HG02840 (cell line): ENCODE measurements at regions not wholly inside any gene's neighbourhood (a gene's known extent, or its start where the extent isn't known, plus 50 kb on each side); places are given as distances from the start of the nearest gene placed in this dataset.
"Not testable (repeated sequence)": the region's sequence is repeated elsewhere in the genome, so short reads cannot be mapped to it uniquely, and the experiment has no call there.

Source experiments
- ATAC-seq: cut with Tn5 transposase; IDR thresholded peaks from one replicate; pipeline ENCODE4 v1.9.1; 2021; ENCODE audit warnings: mild to moderate bottlenecking, moderate library complexity, moderate number of reproducible peaks; ENCODE audit not compliant: unreplicated experiment, low FRiP score

DNA sequence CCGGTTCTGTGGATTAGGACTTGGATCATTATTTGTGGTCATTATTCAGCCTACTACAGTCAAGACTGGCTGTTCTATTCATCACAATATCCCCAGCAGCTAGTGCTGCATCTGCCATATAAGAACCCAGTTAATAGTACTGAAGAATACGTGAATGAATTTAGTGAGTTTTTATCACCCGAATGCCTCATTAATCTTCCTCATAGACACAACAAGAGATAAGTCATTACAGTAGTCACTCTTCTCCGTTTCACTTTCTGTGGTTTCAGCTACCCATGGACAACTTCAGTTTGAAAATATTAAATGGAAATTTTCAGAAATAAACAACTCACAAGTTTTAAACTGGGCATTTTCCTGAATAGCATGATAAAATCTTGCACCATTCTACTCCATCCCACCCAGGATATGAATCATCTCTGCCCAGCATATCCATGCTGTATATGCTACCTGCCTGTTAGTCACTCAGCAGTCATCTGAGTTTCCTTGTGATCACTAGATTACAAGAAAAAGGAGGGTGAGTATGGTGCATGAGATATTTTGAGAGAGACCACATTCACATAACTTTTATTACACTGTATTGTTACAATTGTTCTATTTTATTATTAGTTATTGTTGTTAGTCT, 363.7 kb upstream of the CHAC2 start:
- no peak for ATAC-seq

DNA sequence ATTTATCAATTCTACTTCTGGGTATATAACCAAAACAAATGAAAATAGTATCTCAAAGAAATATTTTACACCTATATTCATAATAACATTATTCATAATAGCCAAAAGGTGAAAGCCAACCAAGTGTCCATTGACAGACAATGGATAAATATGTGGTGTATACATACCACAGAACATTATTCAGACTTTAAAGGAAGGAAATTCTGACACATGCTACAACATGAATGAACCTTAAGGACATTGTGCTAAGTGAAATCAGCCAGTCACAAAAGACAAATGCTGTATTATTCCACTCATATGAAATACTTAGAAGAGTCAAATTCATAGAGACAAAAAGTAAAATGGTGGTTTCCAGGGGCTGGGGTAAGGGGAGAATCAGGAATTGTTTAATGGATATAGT, 370.5 kb upstream of the CHAC2 start:
- ATAC-seq: no peak

DNA sequence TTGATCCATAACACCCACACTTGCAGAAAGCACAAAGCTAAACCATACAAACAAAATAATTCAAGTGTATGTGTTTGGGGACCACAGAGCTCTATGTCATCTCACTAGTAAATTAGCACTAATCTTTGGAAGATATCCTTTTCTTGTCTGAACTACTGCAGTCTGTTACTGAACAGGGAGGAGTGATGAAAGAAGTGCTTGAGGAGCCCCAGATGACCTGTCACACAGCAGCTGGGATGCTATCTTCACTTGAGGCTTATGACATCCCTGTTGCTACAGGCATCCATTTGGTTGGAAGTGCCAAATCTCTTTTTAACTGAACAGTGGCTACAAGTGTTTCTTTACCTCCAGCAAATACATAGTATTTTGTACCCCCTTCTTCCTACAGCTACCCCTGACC, 386.3 kb upstream of the CHAC2 start:
- no peak for ATAC-seq

DNA sequence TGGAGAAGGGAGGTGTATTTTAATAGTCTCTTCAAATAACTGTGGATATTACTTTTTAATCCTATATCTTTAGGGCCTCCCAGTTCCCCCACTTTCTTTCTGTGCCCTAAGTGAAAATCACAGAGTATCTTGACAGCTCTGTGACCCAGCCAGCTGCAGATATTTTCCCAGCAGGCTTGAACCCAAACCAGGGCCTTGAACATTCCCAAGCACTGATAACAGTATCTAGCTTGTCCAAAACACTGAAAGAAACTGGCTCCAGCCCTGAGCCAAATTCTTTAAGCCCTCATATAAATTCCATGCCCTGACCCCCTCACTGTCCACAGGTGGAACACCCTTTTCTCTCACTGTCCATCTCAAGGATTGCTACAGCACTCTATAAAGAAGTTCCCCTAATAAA, 388.1 kb upstream of the CHAC2 start:
- no peak for ATAC-seq

DNA sequence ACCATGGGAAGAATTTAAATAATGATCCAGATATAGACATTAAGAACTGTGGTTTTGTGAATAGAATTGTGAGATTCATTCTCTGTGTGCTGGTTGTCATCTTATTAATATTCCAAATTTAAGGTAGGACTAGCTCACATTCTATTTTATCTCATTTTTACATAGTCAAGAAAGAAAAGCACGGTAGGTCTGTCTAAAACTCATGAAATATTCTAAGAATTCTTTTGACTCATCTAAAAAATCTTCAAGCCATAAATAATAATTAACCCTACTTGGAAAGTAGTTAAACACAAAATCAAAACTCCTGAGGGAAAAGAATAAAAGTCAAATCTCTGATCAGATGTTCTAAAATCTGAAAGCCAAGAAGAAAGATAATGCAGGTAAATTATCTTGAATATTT, 388.8 kb upstream of the CHAC2 start:
- no peak for ATAC-seq

DNA sequence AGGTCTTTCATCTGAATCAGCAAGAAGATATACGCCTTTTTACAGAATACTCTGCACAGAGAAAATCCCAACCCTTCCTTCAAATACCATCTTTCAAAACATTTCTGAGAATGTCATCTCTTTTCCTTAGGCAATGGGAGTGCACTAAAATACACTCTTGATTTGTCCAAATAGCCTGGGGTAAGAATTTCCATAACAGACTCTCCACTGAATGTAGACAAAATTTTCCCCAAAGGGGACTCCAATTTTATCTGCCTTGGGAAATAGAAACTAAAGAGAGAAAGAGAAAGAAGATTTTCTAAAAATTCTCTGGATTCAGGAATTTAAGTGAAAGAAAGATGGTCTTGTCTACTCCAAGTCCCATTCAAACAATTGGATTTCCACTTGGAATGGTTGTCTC, 394.5 kb upstream of the CHAC2 start:
- ATAC-seq: no peak

DNA sequence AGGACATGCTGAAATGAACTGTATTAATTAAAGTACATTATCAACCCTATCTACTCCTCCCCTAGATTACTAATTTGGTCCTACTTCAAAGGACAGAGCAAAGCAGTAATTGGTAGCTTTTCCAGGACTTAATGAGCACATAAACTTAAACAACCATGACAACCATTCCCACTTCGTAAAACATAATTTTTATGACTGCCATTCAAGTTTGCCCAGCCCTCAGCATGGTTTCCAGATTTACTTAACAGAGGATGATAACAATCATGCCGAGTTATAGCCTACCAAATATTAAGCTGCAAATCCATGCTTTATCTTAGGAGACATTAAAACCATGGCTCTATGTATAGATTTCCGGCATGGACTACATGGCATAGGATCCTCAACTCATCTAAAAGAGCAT, 401.1 kb upstream of the CHAC2 start:
- ATAC-seq: no peak

DNA sequence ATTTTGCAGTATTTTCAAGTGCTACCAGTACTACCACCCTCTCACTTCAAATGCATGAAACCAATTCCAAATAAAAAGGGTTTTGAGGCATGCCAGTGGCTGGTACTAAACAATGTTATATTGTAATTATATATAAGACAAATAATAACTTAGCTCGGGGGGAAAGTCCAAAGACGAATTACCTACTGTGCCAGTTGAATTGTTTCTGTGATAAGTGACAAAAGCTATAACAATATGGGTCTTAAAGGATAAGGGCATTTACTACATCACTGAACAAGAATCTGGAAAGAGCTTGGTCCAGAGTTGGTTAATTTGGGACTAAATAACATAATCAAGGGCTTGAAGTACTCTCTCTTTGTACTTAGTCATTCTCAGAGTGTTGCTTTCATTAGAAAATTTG, 404.7 kb upstream of the CHAC2 start:
- no peak for ATAC-seq

DNA sequence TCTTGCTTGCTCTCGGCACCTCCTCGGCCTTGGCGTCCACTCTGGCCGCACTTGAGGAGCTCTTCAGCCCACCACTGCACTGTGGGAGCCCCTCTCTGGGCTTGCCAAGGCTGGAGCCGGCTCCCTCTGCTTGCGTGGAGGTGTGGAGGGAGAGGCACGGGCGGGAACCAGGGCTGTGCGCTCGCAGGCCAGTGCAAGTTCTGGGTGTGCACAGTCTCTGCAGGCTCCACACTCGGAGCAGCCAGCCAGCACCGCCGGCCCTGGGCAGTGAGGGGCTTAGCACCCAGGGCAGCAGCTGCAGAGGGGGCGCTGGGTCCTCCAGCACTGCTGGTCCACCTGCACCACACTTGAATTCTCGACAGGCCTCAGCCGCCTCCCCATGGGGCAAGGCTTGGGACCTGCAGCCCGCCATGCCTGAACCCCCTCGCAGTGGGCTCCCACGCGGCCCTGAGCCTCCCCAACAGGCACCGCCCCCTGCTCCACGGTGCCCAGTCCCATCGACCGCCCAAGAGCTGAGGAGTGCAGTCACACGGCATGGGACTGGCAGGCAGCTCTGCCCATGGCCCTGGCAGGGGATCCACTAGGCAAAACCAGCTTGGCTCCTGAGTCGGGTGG, 411.2 kb upstream of the CHAC2 start:
- no peak for ATAC-seq

DNA sequence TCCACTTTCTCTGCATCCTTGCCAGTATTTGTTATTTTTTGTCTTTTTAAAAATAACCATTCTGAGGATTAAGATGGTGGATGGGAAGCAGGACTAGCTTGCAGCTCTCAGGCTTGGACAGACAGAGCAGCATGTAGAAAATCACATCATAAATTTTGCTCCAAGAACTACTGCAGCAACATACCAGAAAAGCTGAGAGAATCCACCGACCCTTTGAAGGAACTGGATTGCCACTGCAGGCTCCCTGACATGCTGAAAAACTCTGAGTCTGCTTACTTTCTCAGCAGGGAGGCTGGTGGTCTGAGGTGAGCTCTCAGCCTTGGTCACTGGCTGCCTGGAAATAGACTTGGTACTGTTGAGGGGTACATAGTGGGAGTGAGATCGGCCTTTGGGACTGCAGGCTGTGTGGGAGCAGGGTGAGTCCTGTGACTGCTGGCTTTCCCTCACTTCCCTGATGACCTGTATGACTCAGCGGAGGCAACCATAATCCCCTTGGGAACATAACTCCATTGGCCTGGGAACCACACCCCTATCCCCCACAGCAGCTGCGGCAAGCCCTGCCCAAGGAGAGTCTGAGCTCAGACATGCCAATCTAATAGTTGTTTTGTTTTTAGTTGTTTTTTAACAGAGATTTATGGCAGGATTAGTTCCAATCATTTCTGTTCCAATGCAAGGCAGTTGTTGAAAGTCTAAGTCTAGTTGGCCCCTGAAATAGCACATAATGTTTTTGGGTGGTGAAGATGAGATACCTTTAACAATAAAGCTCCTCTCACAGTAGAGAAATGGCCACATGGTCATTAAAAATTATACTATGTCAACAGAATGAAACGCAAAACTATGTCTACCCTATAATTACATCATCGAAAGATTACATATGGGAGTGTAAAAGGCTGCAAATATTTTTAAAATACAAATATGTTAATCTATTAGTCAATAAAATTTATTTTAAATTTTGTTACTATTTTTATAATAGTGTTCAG, 414.2 kb upstream of the CHAC2 start:
- no peak for ATAC-seq

DNA sequence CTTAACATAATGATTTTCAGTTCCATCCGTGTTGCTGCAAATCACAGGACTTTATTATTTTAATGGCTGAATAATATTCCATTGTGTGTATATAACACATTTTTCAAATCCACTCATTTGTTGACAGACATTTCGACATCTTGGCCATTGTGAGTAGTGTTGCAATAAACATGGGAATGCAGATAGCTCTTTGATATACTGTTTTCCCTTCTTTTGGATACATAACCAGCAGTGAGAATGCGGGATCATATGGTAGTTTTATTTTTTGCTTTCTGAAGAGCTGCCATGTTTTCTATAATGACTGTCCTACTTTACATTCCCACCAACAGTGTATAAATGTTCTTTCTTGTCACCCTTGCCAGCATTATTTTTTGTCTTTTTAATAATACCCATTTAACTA, 420.3 kb upstream of the CHAC2 start:
- no peak for ATAC-seq

DNA sequence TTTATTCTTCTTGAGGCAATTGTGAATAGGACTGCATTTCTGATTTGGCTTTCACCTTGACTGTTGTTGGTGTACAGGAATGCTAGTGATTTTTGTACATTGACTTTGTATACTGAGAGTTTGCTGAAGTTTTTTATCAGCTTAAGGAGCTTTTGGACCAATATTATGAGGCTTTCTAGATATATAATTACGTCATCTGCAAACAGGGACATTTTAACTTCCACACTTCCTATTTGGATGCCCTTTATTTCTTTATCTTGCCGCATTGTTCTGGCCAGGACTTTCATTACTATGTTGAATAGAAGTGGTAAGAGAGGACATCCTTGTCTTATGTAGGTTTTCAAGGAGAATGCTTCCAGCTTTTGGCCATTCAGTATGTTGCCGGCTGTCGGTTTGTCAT, 425.4 kb upstream of the CHAC2 start:
- ATAC-seq: no peak

DNA sequence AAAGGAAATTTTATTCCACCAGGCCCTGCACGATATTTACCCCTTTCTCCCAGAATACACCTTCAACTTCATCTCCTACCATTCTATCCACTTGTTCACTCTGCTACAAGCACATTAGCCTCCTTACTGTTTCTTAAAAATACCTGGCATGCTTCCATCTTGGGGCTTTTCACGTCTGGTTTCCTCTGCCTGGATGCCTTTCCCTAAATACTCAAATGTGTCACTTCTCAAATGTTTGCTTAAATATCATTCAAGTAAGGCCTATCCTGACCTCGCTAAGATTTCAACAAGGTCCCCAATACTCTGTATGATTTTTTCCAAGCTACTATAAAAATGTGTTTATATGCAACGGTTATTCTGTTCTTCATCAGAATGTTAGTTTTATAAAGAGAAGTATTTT, 433.0 kb upstream of the CHAC2 start:
- no peak for ATAC-seq

DNA sequence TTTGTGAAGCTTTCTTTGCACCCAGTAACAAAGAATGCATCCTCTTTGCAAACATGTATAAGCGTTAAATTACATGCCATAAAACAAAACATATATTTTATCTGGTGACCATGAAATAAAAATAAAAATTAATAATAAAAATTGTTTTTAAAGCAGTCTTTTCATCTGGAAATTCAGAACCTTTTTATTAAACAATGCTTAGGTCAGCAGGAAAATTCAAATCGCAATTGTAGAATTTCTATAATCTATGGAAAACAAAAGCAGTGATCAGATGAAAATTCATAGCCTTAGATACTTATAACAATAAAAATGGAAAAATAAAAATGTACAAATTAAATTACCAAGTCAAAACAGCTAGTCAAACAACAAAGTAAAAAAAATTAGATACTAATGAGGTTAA, 435.9 kb upstream of the CHAC2 start:
- ATAC-seq: no peak

DNA sequence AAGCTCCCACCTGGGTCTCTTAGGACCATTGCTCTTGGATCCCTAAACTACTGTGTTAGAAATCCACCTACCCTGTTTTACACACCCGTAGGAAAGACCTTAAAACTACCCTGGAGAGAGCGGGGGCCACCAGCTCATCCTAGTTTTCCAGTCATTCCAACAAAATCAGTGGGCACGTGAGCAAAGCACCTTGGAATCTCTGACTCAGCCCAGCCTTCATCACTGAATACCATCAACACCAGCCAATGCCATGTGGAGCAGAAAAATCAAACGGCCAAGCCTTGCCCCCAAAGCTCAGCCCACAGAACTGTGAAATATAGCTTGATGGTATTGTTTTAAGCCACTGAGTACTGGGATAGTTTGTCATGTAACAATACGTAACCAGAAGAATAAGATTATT, 449.7 kb upstream of the CHAC2 start:
- no peak for ATAC-seq

DNA sequence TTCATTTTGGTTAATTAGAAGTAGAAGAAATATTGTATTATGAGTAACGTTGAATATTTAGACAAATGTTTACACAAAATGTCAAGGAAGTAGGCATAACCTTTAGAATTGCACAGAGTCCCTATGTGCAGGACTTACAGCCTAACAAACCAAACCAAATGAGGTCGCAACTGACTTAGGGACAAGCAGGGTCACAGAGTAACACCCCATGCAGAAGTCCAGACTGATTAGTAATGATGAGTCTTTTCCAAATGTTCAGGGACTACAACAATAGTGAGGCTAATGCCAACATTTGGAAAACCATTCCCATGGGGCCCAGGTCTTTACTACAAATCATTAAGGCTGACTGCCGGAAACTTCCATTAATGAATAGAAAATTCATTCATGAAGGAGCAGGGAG, 452.5 kb upstream of the CHAC2 start:
- no peak for ATAC-seq

DNA sequence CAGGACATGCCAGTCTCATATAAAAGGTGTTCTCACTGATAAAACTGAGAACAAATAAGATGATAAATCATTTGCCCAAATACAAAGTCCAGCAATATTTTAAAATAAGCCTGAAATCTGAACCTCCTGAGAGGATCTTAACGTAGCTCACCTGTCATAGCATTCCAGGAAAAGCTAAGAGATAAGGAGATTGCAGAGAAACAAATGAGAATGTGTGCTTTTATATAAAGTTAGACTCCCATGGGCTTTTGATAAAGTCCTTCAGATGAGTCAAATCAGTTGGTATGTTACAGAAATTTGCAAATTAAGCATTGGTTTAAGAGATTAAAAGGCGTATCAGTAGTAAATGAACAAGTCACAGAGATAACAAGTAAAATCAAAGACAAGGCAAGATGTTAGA, 452.9 kb upstream of the CHAC2 start:
- ATAC-seq: no peak

DNA sequence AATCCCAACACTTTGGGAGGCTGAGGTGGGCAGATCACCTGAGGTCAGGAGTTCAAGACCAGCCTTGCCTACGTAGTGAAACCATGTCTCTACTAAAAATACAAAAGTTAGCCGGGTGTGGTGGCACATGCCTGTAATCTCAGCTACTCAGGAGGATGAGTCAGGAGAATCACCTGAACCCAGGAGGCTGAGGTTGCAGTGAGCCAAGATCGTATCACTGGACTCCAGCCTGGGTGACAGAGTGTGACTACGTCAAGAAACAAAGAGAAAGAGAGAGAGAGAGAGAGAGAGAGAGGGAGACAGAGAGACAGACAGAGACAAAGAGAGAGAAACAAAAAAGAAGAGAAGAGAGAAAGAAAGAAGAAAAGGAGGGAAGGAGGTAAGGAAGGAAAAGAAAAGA, 454.0 kb upstream of the CHAC2 start:
- ATAC-seq: not testable (repeated sequence)

DNA sequence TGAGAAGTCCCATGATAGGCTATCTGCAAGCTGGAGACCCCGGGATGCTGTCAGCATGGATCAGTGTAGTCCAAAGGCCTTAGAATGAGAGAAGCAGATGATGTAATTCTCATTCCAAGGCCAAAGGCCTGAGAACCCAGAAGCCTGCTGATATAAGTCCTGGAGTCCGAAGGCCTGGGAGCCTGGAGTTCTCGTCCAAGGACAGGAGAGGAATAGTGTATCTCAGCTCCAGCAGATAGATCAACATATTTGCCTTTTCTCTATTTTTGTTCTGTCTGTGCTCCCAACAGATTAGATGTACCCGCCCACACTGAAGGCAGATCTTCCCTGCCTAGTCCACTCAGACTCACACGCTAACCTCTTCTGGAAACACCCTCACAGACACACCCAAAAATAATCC, 454.9 kb upstream of the CHAC2 start:
- no peak for ATAC-seq

DNA sequence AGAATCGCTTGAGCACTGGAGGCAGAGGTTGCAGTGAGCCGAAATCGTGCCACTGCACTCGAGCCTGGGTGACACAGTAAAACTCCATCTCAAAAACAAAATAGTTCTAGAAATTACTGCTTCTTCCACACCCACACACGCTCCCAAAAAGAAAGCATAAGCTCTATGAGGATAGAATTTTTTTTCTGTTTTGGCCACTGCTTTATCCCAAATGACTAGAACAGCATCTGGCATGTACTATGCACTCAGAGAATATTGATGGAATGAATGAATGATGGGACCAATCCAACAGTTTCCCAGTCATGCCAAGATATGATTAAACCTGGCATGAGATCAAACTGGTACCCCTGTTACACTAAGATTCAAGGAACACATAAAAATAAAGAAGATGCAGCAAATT, 455.4 kb upstream of the CHAC2 start:
- no peak for ATAC-seq

DNA sequence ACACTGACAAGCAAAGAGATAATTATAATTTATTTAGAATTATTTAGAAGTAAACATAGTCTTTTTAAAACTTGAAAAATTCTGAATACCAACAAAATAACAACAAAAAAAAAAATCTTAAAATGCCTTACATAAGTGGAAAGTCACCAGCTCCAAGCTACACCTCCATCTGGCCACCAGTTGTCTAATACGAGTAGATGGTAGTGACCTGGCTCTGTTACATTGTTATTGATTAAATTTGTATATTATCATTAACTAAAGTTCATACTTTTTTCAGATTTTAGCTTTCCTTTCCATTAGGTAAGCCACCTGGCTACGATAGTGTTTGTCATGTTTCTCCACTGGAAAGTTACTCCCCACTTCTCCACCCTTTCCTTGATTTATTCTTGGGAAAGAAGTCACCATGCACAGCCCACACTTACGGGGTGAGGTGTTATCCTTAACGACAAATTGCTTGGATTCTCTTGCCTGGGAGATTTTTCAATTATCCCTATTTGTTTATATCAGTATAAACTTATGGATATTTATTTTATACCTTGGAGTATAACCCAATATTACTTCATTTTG, 464.5 kb upstream of the CHAC2 start:
- ATAC-seq: no peak
